Fibroblast of gingiva (primary cell): ENCODE measurements at regions not wholly inside any gene's neighbourhood (a gene's known extent, or its start where the extent isn't known, plus 50 kb on each side); places are given as distances from the start of the nearest gene placed in this dataset.

ENCODE experiments used
- DNase-seq: peaks from one replicate; pipeline ENCODE4 v3.0.0-alpha.2; 2011; ENCODE audit warnings: low read depth

DNA sequence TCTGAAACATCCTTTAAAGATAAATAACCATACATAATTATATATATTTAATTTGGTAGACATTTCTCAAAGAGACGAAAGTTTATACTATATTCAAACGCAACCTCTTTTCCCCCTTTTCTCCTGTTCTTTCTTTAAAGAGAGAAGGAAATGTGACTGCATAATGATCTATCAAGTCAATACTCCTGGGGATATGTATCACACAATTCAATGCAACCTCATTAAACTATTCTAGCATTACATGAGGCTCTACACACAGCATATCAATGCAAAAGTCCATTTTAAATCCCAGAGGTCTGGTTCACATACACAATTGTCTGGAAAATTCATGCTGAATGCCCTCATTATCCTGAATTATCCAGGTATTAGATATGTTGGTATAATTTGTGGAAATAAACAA, 330.7 kb downstream of the LMX1A start:
- DNase-seq = no peak

DNA sequence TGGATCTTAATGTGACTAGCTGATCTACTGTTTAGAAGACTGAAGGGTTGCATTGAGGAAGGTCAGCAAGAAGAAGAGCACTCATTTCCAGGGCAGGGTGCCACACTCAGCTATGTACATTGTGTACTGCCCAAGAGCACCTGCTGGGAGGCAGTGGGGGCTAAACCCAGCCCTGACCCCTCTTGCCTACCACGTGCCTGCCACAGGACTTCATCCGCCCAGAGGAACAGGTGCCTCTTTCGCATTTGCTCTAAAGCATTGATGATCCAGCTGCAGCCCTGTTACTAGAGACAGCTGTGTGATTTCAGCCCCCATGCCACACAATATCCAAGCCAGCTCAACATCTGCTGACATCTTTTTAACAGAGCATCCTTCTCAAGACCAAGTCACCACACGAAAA, 341.8 kb downstream of the LMX1A start:
- no peak for DNase-seq

DNA sequence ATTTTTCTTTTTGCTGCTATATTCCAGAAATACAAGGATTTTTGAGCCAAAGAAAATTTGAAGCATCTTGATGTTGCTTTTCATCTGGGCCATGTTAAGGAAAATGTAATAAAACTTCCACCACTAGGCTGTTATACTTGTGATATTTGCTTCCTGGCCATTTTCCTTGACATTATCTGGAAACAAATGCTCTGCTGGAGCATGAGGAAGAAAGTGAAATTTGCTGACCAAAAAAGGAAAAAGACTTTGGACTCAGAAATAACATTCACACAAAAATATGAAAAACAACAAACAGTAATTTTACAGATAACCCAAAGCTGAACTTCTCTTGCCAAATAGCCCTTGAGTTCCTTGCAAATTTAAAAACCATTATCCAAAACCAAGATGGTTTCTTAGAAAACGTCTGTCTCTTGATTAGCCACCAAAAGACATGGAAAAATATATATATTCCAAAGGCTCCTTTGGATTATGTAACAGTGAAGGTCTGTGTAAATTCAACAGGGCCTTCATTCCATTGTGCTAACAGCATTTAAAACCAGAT, 344.5 kb downstream of the LMX1A start:
- DNase-seq = no peak

DNA sequence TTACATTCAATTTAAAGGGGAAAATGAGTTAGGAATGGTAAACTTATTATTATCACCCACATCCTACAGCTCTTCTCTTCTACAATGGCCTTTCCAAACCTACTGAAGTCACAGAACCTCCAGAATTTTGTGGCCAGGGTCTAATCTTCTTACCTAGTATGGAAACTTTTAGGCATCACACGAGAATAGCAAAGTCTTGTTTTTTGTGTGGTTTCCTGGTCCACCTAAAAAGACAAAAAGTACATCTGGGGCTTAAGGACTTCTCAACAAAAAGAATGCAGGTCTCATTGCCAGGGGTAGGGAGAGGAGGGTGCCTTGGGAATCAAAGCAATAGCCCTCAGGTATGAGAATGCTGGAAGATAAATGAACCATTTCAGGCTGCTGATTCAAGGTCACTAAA, 345.3 kb downstream of the LMX1A start:
- no peak for DNase-seq

DNA sequence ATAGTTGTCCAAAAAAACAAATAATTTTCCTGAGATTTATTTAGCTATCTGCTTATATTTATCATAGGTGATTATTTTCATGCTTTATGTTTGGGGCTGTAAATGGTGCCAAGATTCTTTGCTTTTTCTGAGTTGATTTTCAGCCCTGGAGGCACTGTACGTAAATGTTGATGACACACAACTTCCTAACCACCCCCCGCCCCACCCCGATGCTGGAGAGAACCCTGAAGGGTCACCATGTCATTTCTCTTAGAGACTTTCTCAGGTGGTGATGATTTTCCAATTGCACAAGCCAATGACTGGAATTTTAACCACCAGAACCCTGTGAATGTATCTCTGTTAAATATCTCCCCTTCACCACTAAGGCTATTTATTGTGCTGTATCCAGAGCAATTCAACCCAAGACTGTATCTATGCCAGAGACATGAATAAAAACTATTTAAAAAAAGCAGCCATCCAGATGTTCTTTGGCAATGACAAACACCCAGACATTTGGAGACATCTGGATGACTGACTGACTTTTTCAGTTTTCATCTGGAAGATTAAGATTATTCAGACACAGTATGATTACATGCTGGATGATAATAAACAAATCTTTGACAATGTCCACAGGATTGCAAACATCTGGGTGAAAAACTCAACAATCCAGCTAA, 346.0 kb downstream of the LMX1A start:
- no peak for DNase-seq

DNA sequence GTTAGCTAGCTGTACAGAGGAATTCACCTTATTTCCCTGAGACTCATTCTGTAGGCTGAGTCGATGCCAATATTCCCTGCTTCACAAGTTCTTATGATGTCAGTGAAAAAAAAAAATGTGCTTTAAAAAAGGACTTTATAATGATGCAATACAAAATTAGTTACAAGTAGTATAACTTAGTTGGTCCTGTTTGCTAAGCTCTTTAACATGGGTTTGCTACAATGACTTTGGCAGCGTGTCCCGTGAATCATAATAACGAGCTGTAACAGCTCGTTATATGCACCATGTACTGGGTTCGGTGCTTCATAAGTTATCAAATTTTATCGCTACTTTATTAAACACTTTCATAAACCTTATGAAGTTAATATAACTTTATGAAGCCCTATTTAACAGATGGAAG, 349.7 kb downstream of the LMX1A start:
- no peak for DNase-seq

DNA sequence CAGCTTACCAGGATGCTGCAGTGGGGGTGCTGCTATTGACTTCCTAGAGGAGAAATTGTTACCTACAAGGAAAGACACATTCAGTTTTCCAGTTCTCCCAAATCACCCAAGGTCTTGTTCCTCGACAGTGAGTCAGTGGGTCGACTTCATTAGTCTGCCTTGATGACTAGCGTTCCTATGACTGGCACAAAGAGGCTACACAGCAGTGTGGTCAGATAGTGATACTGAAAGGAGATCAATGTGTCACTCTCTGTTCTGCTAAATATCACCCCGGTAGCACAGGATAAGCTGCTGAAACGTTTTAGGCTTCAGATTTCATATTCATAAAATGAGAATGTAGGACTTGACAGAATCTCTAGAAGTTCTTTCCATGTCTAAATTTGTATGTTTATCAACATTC, 357.4 kb downstream of the LMX1A start:
- DNase-seq = no peak

DNA sequence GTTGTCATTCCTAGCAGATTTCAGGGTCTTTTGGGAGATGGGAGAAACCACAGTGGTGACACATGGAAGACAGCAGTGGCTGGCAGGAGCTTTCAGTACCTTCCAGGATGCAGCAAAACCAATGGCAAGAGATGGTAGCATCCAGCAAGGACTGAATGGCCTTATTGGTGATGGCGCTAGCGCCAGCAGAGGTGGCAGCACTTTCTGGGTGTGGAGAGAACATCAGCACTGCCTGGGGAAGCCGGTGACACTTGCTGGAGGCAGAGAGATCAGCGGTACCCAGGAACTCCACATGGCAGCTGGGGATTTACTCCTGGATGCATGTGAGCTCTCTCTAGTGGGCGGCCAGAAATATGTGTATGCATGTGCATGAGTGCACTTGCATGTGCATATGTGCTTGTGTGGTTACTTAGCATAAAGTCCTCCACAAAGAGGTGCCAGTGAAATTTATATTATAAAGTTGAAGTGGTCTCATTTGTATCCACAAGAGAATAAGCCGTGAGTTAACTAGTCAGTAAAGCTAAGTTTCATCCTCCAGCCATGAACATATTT, 364.7 kb downstream of the LMX1A start:
- no peak for DNase-seq

DNA sequence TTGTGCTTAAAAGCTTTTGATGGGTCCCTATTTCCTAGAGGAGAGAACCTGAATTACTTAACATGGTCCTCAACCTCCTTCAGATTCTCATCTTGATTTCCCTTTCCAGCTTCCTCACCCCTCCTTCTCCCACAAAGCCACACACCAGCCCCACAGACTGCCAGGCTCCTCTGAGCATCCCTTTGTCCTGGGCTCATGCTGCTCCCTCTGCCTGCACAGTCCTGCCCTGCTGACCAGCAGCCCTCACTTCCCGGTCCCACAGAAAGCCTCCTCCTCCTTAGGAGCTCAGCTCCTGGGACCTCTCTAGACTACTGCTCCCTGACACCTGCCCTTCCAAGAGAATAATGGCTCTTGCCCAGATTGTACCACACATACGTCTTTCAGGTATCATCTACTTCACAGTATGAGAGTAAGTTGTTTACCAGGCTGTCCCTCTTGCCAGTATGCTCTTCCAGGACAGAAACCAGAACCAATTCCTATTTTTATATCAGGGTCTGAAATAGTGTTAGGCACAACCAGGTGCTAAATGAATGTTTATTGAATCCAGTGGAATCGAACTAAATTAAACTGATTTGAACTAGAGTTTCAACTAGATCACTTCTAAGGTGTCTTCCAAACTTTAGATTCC, 373.4 kb downstream of the LMX1A start:
- DNase-seq = no peak

DNA sequence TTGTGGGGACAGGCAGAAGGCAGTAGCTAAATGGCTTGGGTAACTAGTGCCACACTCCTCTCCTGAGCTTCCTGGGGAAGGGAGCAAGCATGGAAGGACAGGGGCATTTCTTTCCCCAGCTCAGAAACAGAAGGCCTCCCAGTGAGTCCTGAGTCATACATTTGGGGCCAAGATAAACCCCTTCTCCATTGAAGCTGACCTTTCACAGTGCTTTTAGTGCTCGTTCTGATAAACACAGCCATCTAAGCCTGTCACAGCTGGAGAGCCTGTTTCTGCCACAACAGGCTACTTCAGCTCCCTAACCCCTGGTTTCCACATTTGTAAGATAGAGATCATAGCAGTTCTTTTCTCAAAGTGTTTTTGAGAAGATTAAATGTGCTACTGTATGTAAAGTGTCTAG, 374.0 kb downstream of the LMX1A start:
- no peak for DNase-seq

DNA sequence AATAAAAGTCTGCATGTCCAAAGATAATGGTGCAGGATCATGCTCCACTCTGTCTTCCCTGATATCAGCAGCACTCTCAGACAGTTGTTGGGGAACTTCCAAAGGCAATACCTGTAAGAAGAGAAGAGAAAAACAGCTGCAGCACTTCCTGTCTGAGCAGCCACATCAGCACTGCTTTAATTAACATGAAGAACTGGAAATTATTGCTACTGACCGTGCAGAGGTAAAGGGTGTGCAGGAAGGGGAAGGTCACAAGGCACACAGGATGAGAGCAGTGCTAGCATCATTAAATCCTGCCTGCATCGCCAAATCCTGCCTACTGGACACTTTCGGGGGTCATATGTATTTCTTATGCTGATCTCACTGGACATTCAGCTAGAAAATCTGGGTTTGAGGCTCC, 379.0 kb downstream of the LMX1A start:
- DNase-seq = no peak

DNA sequence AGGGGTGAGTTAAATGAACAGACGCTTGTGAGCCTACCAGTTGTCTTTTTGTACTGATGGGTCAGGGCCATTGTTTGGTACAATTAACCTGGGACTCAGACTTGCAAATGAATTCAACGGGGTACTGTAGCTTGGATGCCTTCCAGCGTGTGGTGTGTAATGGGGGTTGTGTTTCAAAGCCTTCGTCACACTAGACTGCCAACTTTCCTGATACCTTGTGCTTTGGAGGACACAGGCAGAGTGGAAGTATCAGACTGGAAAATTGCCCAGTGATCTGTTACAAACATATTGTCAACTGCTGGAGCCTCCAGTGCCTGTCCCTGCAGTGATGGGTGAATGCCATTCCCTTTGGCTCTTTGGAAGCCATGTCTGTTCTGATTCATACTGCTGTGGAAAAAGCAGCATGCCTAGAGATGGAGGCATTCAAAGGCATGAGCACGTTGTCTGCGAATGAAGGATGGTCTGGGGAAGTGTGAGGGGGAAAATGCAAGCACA, 384.5 kb downstream of the LMX1A start:
- DNase-seq = no peak

DNA sequence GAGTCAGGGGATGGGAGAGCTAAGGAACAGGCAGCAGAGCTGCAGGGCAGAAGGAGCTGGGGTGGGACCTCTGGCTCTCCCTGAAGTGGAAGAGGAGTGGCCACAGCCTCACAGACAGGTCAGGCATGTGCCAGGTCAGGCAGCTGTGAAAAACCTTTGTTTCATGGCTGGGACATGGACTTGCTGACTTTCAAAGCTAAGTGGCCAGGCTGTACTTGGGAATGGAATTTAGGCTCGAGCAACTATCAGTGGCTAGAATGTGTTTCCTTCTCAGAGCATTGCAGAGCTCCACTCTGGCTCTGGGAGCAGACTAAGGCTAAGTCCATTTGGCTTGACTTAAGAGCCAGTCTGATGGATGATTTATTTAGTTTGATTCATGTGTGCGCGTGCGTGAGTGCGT, 385.1 kb downstream of the LMX1A start:
- DNase-seq = no peak

DNA sequence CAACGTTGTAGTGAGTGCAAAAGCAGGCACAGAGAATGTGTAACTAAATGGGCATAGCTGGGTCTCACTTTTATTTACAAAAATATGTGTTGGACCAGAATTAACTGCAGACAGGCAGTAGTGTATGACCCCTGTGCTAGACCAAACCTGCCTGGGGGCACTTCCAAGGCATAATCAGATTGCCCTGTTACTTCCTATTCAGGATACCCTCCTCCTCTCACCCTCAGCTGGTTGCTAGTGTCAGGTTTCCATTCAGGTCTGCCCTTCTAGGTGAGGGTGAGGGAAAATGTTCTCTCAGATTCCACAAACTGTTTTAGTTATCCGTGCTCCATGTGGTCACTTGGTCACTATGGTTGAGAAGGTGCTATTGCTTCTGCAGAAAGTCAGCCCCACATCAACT, 387.3 kb downstream of the LMX1A start:
- DNase-seq = no peak

DNA sequence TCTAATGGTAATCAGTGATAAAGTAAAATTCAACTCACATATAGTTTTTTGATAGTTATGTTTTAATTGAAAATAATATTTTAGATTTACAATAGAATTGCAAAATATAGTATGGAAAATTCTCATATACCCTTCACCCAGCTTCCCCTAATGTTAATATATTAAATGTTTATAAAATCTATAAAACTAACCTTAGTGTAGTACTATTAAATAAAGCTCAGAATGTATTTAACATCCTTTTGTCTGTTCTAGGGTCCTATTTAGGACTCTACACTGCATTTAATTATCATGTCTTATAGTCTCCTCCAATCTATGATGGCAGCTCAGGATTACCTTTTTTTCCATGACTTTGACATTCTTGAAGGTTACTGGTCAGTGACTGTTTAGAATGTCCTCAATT, 389.2 kb downstream of the LMX1A start:
- DNase-seq = no peak

DNA sequence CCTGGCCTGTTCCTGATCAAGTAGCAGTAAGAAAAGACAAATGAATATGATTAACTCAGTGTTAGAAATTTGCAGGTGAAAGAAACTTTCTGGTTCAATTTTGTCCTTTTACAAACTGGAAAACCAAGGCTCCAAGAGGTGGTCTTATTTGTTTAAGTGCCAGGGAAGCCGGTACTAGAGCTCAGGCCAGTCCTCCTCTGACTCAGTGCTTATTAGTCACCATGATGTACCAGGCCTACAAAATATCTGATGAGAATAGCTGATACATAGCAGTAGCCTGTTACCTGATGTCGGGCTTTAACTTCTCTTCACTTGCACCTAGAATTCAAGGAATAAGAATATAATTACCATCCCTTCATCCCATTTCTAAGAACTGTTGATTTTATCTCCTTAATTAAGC, 394.8 kb downstream of the LMX1A start:
- no peak for DNase-seq

DNA sequence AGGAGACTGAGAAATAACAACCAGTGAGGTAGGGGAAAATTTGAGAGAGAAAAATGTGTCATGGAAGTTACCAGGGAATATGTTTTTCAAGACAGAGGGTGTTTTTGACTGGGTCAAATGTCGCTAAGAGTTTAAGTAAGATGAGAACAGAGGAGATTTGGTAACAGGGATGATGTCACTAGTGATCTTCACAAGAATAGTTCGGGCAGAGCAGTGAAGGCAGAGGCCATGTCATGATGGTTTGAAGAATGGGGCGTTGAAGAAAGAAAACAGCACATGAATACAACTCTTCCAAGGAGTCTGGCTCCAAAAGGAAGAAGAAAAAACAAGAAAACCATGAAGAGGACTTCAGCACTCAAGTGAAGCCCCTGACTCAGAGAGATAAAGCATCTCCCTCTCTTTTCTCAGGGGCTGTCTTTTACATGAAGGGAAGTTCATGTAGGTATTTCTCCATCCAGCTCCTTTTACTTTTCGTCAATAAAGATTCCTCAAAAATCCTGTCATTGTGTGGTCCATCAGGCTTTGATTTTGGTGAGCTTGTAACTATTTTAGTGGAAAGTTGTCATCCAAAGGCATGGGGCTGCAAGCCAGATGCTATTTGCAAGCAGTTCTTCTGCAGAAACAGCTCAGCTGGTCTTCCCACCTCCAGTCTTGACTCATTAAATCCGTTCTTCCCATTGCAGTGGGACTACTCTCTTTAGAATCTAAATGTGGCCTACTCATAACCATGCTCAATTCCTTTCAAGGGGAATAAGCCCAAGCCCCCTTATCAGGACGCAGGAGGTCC, 397.3 kb downstream of the LMX1A start:
- DNase-seq = no peak

DNA sequence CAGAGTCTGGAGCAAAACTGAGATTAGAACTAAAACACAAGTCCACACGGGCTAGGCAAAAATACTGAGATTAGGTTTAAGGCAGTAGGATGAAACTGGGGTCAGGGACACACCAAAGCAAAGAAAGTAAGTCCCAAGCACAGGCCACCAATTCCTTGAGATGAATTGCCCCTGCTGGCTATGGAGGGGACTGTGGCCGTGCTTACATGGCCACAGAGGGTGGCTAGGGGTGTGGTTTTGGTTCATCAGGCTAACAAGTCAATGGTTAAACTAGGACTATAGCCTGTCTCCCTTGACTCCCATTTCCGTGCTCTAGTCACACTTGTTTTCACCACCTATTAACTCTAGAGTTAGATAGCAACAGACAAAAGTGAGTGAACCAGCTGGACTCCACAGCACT, 394.8 kb downstream of the PBX1 start:
- no peak for DNase-seq

DNA sequence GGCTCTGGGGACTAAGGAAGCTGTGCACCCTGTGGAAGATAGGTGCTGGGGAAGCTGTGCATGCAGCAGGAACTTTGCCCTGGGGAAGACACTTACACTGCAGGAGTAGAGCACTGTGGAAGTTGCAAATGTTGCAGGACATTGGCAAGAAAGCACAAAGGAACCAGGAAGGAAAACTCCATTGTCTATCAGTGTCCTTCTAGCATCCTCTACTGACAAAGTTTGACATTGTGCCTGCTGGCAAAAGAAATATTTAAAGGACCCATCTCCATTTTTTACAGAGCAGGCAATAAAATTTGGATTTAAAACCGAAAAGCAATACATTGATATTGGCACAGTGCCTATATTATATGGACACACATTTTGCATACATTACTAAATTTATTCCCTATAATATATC, 394.1 kb downstream of the PBX1 start:
- no peak for DNase-seq

DNA sequence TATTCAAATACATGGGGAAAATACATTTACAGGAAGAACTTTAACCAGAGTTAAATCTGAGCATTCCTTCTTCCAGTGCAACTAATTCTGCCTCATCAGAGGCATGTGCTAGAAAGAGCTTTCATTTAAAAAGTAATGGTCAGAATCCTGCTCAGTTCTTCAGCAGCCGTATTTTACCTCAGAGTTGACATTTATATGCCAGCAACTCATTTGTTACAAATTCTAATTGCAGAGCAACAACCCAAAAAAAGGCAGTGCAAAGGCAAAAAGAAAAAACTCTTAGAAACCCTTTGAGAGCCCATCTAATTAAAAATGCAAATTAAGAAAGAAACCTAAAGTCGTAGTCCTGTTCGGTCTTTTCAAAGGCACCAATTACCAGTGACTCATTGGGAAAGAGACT, 392.5 kb downstream of the PBX1 start:
- DNase-seq = no peak

DNA sequence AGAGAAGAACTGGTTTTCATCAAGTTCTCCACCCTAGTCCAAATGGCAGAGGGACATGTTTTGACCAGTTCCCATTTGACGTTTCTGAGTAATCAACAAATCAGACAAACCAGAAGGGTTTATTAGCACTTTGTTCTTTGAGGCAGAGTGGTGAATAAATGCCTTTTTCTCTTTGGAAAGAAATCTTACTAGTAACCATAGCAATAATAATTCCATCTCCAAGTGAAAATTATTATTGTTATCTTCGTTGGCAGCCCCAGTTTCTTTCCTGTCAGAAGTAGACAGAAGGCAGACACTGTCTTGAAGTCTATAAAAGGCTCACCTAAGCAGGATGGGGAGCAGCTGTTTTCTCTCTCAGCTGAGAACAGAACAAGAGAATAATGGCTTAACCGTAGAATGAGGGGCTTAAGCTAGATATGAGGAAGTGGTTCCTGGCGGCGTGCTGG, 391.6 kb downstream of the PBX1 start:
- no peak for DNase-seq

DNA sequence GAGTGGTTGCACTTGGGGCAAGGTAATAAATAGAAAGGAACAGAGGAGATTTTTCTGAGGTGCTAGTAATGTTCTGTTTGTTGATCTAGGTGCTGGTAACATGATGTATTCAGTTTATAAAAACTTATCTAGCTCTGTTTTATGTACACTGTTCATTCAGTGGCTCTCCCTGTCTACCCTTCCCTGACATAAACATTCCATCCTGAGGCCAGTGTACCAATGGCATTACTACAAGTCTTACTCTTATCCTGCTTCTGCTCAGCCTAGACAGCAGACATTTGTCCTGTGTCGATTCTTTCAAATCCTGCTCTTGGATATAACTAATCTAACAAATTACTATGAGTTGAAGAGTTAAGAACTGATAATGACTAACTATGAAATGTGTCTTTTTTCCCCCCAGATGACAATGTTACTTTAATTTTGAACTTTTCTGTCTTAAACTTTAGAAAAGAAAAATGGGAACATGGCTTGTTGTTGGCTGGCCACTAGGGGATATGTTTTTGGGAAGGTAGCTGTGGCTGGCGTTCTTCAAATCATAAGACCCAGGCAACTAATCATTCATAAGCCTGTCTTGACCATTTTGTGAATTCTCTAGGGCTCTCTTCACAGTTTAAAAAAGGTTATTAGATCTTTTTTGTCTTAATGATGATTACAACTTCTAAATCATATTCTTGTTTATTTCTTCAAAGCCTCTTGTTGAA, 390.9 kb downstream of the PBX1 start:
- no peak for DNase-seq
